SK-N-SH (cell line): ENCODE measurements at regions not wholly inside any gene's neighbourhood (a gene's known extent, or its start where the extent isn't known, plus 50 kb on each side); places are given as distances from the start of the nearest gene placed in this dataset.

Experiments
- CTCF ChIA-PET: fragments of 300-600, 350-600 bp; formaldehyde crosslinking; extraction: SDS; loops from one replicate; lab custom pipeline; 2021; lab: Yijun Ruan, JAX
- POLR2A ChIA-PET: fragments of 350-600 bp; sonication (Branson Sonifier 250); formaldehyde crosslinking; extraction: SDS; loops from one replicate; lab custom pipeline; 2020; ENCODE audit warnings: antibody characterized with exemption, inconsistent platforms; lab: Yijun Ruan, JAX
- DNase-seq: peaks from one replicate; pipeline ENCODE4 v3.0.0; 2012
- H2AFZ ChIP-seq: fragments of 200-600 bp; sonication (generic); 2 replicates; pipeline ENCODE4 v1.8.1; 2016; ENCODE audit warnings: antibody characterized with exemption, mild to moderate bottlenecking, low read depth
- H3F3A ChIP-seq: fragments of 200-600 bp; sonication (generic); replicated peaks from 2 replicates; pipeline ENCODE3; 2016; ENCODE audit warnings: antibody characterized with exemption, mild to moderate bottlenecking; ENCODE audit not compliant: insufficient read depth
- H3K27ac ChIP-seq, 2 experiments: fragments of 200-500 bp in 1 of 2; fragments of 200-600 bp in 1 of 2; sonication (Bioruptor generic) in 1 of 2; sonication (generic), shearing (Covaris generic) in 1 of 2; 2 replicates each; pipeline versions ENCODE4 v1.5.1 to v1.6.1; 2014 to 2016; ENCODE audit warnings: low read depth in 2 of 2, inconsistent platforms in 1 of 2, low read length in 1 of 2, mild to moderate bottlenecking in 1 of 2, mixed read lengths in 1 of 2
- H3K27me3 ChIP-seq: fragments of 200-600 bp; sonication (generic), shearing (Covaris generic); 2 replicates; pipeline ENCODE4 v1.6.1; 2016; ENCODE audit warnings: mixed run types; ENCODE audit not compliant: insufficient read depth
- H3K36me3 ChIP-seq, 2 experiments: fragments of 200-500 bp in 1 of 2; fragments of 200-600 bp in 1 of 2; sonication (Bioruptor generic) in 1 of 2; sonication (generic) in 1 of 2; replicated peaks in 1 of 2; 2 replicates each; pipeline versions ENCODE3 to v1.5.1; 2014 to 2016; ENCODE audit warnings: low read length in 1 of 2, mild to moderate bottlenecking in 1 of 2; ENCODE audit not compliant: insufficient read depth in 2 of 2, control insufficient read depth in 1 of 2
- H3K4me1 ChIP-seq, 2 experiments: fragments of 200-500 bp in 1 of 2; fragments of 200-600 bp in 1 of 2; sonication (Bioruptor generic) in 1 of 2; sonication (generic), shearing (Covaris generic) in 1 of 2; 2 replicates each; pipeline versions ENCODE4 v1.5.1 to v1.6.1; 2014 to 2016; ENCODE audit warnings: low read depth in 1 of 2, low read length in 1 of 2, mixed run types in 1 of 2; ENCODE audit not compliant: insufficient read depth in 2 of 2, control insufficient read depth in 1 of 2
- H3K4me2 ChIP-seq: fragments of 200-600 bp; sonication (generic), shearing (Covaris generic); 2 replicates; pipeline ENCODE4 v1.6.1; 2017; ENCODE audit warnings: mixed run types
- H3K4me3 ChIP-seq, 2 experiments: fragments of 200-500 bp in 1 of 2; fragments of 200-600 bp in 1 of 2; sonication (Bioruptor generic) in 1 of 2; sonication (generic), shearing (Covaris generic) in 1 of 2; 2 replicates each; pipeline versions ENCODE4 v1.5.1 to v1.8.1; 2014 to 2016; ENCODE audit warnings: low read depth in 2 of 2, inconsistent platforms in 1 of 2, low read length in 1 of 2, mild to moderate bottlenecking in 1 of 2, mixed read lengths in 1 of 2, moderate library complexity in 1 of 2
- H3K79me2 ChIP-seq: fragments of 200-600 bp; sonication (generic); 2 replicates; pipeline ENCODE4 v1.8.1; 2017; ENCODE audit warnings: mild to moderate bottlenecking; ENCODE audit not compliant: insufficient read depth
- H3K9ac ChIP-seq: fragments of 200-600 bp; sonication (generic); 2 replicates; pipeline ENCODE4 v1.6.1; 2017; ENCODE audit warnings: mixed run types
- H3K9me2 ChIP-seq: fragments of 200-600 bp; sonication (generic); 2 replicates; pipeline ENCODE4 v1.6.1; 2017; ENCODE audit warnings: mixed run types
- H3K9me3 ChIP-seq: fragments of 200-600 bp; sonication (generic); 2 replicates; pipeline ENCODE4 v1.6.1; 2017; ENCODE audit warnings: mixed run types, mild to moderate bottlenecking, moderate library complexity
- H4K20me1 ChIP-seq: fragments of 200-600 bp; sonication (generic); 2 replicates; pipeline ENCODE4 v1.6.1; 2017; ENCODE audit warnings: mild to moderate bottlenecking, mixed run types; ENCODE audit not compliant: insufficient read depth
- CTCF ChIP-seq: fragments of 200-600 bp; sonication (generic); IDR thresholded peaks from 2 replicates; pipeline ENCODE4 v1.6.1; 2017; ENCODE audit warnings: antibody characterized with exemption, mild to moderate bottlenecking, moderate library complexity
- ELF1 ChIP-seq: IDR thresholded peaks from 2 replicates; pipeline ENCODE4 v1.4.0; 2012
- EP300 ChIP-seq, 2 experiments: IDR thresholded peaks; 2 replicates each; pipeline versions ENCODE4 v1.4.0 to v1.6.1; 2012; ENCODE audit warnings: borderline replicate concordance in 1 of 2, low read depth in 1 of 2, low read length in 1 of 2
- EZH2phosphoT487 ChIP-seq: fragments of 200-600 bp; sonication (generic); IDR thresholded peaks from 2 replicates; pipeline ENCODE4 v1.6.1; 2017; ENCODE audit warnings: low read depth, mixed run types, mild to moderate bottlenecking, antibody characterized with exemption, moderate library complexity, borderline replicate concordance
- FOSL2 ChIP-seq: IDR thresholded peaks from 2 replicates; pipeline ENCODE4 v1.4.0; 2012; ENCODE audit warnings: low read depth, mild to moderate bottlenecking, moderate library complexity, borderline replicate concordance
- JUND ChIP-seq: IDR thresholded peaks from 2 replicates; pipeline ENCODE4 v1.4.0; 2012
- NFIC ChIP-seq: IDR thresholded peaks from 2 replicates; pipeline ENCODE4 v1.4.0; 2012; ENCODE audit warnings: borderline replicate concordance
- NRF1 ChIP-seq: IDR thresholded peaks from 2 replicates; pipeline ENCODE4 v1.6.1; 2012; ENCODE audit warnings: low read depth, mild to moderate bottlenecking, low read length
- POLR2AphosphoS5 ChIP-seq: IDR thresholded peaks from 2 replicates; pipeline ENCODE4 v1.6.1; 2012; ENCODE audit warnings: low read depth, low read length
- RAD21 ChIP-seq: IDR thresholded peaks from 2 replicates; pipeline ENCODE4 v1.6.1; 2012; ENCODE audit warnings: mild to moderate bottlenecking, low read length
- REST ChIP-seq: IDR thresholded peaks from 2 replicates; pipeline ENCODE4 v1.6.1; 2012; ENCODE audit warnings: mild to moderate bottlenecking, low read depth, low read length, moderate library complexity
- RFX5 ChIP-seq: IDR thresholded peaks from 2 replicates; pipeline ENCODE4 v1.6.1; 2012; ENCODE audit warnings: mild to moderate bottlenecking, improper control_type of control experiment, low read length
- SMC3 ChIP-seq: IDR thresholded peaks from 2 replicates; pipeline ENCODE4 v1.6.1; 2012; ENCODE audit warnings: low read depth, low read length, improper control_type of control experiment
- TAF1 ChIP-seq: IDR thresholded peaks from 2 replicates; pipeline ENCODE4 v1.6.1; 2012; ENCODE audit warnings: low read depth, mild to moderate bottlenecking, low read length, moderate library complexity, borderline replicate concordance
- TCF12 ChIP-seq: IDR thresholded peaks from 2 replicates; pipeline ENCODE4 v1.4.0; 2012
- WGBS: methylation state at CpG from one replicate; pipeline ENCODE4 v1.1.6; 2017; ENCODE audit warnings: low lambda C conversion rate; 5-methylcytosine and 5-hydroxymethylcytosine counted together
- TF ChIP-seq, protein P1 (sequence below): fragments of 150-350 bp; IDR thresholded peaks from 2 replicates; pipeline ENCODE4 v1.6.1; 2016; ENCODE audit warnings: mild to moderate bottlenecking, low read depth, low read length
- TF ChIP-seq, protein P2 (sequence below): fragments of 150-350 bp; IDR thresholded peaks from 2 replicates; pipeline ENCODE4 v1.6.1; 2017; ENCODE audit warnings: antibody characterized with exemption, low read length, low read depth, borderline replicate concordance

DNA sequence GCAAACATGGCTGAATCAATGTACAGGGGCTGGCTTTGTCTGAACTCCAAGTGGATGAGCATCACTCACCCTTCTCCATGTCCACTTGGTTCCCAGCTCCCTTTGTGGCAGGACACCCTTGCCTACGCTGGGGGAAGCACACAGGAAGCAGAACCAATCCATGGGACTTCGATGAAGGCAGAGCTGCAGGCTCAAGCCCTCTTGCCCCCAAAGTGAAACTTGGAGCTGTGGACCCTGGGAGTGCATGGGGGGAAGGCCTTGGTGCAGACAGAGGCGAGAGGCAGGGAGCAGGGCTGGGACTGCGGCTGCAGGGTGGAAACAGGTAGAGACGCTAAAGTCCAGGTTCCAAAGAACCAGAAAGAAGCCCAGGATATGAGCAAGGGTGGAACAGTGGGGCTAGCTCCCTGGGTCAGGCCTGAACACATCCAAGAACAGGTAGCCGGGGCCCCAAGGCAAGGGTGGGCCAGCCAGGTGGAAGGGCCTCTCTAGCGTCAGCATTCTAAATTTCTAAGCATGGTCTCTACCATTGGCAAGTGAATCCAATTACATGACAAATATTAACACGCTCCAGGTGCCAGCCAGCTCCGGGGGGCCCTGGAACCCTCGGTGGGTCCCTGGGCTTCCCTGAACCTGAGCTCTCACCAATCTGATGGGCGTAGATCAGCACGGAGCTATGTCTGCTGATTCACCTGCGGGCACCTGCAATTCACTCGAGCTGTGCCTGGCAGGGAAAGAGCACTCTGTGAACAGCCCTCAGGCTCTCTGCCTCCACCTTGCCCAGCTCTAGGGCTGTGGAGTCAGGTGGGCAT lies 532.8 kb downstream of the BRD1 start:
- H3K4me1 ChIP-seq: no peaks in the 10 kb centered on the region; a peak in 1 of 4 replicates
- H3K27me3 ChIP-seq: no peaks in the 10 kb centered on the region; the same call in 1 of the 2 replicates
- H3K9ac ChIP-seq: no peak overlapping the region
- H3F3A ChIP-seq: no peaks in the 10 kb centered on the region
- no peaks in the 10 kb centered on the region for H3K9me2 ChIP-seq
- ChIA-PET CTCF (interaction anchor here (2.5 to 3.8 kb wide), 2 partner anchors 10 to 248 kb away, joined by 10 to 25 read pairs; no protein-coding TSS in a partner anchor), POLR2A (no interaction called here)
- TF ChIP-seq REST (no peak), TAF1 (no peak), RAD21 (no peak), RFX5 (no peak), EZH2phosphoT487 (no peak), TCF12 (no peak), FOSL2 (no peak), JUND (no peak), ELF1 (no peak), POLR2AphosphoS5 (no peak), CTCF (no peak), NRF1 (no peak), SMC3 (no peak), EP300 (IDR thresholded peaks at IDR 0.05; ENCODE audit: borderline replicate concordance in 1 of 2, low read depth in 1 of 2, low read length in 1 of 2) (no peak), NFIC (no peak)
- TF ChIP-seq, protein P1, sequence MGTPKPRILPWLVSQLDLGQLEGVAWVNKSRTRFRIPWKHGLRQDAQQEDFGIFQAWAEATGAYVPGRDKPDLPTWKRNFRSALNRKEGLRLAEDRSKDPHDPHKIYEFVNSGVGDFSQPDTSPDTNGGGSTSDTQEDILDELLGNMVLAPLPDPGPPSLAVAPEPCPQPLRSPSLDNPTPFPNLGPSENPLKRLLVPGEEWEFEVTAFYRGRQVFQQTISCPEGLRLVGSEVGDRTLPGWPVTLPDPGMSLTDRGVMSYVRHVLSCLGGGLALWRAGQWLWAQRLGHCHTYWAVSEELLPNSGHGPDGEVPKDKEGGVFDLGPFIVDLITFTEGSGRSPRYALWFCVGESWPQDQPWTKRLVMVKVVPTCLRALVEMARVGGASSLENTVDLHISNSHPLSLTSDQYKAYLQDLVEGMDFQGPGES: no peak
- TF ChIP-seq, protein P2, sequence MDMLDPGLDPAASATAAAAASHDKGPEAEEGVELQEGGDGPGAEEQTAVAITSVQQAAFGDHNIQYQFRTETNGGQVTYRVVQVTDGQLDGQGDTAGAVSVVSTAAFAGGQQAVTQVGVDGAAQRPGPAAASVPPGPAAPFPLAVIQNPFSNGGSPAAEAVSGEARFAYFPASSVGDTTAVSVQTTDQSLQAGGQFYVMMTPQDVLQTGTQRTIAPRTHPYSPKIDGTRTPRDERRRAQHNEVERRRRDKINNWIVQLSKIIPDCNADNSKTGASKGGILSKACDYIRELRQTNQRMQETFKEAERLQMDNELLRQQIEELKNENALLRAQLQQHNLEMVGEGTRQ: no peak
- no peak overlapping the region for H3K4me2 ChIP-seq
- no peak for DNase-seq
- no peak overlapping the region for H2AFZ ChIP-seq
- no peaks in the 10 kb centered on the region for H4K20me1 ChIP-seq
- no peak overlapping the region for H3K4me3 ChIP-seq
- WGBS: 12% methylated on average over 8 of the region's 14 CpGs
- H3K27ac ChIP-seq: no peak overlapping the region
- H3K36me3 ChIP-seq: no peaks in the 10 kb centered on the region
- H3K9me3 ChIP-seq: no peaks in the 10 kb centered on the region
- H3K79me2 ChIP-seq: no peaks in the 10 kb centered on the region
